ENCODE measurements at regions not wholly inside any gene's neighbourhood (a gene's known extent, or its start where the extent isn't known, plus 50 kb on each side); places are given as distances from the start of the nearest gene placed in this dataset.

DNA sequence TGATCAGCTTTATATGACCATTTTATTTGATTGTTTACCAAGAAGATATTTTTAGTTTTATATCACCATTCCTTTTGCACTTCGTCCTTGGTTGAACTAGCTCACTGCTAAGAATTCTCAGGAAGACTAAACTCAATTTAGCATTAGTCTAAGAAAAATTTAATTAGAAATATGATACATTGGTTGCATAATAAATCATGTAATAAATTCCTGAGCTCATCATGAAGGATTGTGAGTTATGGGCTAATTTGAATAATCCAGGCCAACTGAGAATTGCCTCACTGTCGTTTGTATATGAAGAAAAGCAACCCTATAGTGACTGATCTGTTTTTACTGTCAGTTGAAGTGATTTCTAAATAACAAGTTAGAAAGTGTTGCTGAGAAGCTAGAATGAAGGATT, 725.5 kb downstream of the DNAJB9 start:
- Histone ChIP-seq H3F3A (ENCODE audit: insufficient read depth, low read length) (no peaks in the 10 kb centered on the region), H3K79me2 (ENCODE audit: low read length) (no peaks in the 10 kb centered on the region), H3K9me2 (replicated peaks; ENCODE audit: insufficient read depth, low read length) (no peaks in the 10 kb centered on the region), H3K27ac (ENCODE audit: low read length) (no peak overlapping the region), H3K4me1 (ENCODE audit: low read length) (no peaks in the 10 kb centered on the region), H2AFZ (ENCODE audit: low read length) (no peak overlapping the region), H3K36me3 (replicated peaks; ENCODE audit: insufficient read depth, low read length) (no peaks in the 10 kb centered on the region), H3K4me2 (ENCODE audit: low read depth, low read length) (no peak overlapping the region), H4K20me1 (ENCODE audit: insufficient read depth, low read length) (no peaks in the 10 kb centered on the region), H3K9me3 (replicated peaks; ENCODE audit: insufficient read depth, low read length) (no peaks in the 10 kb centered on the region), H3K4me3 (ENCODE audit: low read length) (no peak overlapping the region), H3K27me3 (replicated peaks; ENCODE audit: insufficient read depth, low read length) (no peaks in the 10 kb centered on the region), H3K9ac (ENCODE audit: low read length) (no peak overlapping the region)
- no peak for DNase-seq
- no peak for TF ChIP-seq EZH2 (optimal IDR thresholded peaks at IDR 0.05; ENCODE audit: low read depth, low read length)
- TF ChIP-seq, protein P1, sequence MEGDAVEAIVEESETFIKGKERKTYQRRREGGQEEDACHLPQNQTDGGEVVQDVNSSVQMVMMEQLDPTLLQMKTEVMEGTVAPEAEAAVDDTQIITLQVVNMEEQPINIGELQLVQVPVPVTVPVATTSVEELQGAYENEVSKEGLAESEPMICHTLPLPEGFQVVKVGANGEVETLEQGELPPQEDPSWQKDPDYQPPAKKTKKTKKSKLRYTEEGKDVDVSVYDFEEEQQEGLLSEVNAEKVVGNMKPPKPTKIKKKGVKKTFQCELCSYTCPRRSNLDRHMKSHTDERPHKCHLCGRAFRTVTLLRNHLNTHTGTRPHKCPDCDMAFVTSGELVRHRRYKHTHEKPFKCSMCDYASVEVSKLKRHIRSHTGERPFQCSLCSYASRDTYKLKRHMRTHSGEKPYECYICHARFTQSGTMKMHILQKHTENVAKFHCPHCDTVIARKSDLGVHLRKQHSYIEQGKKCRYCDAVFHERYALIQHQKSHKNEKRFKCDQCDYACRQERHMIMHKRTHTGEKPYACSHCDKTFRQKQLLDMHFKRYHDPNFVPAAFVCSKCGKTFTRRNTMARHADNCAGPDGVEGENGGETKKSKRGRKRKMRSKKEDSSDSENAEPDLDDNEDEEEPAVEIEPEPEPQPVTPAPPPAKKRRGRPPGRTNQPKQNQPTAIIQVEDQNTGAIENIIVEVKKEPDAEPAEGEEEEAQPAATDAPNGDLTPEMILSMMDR (IDR thresholded peaks at IDR 0.05; ENCODE audit: low read length): no peak
- TF ChIP-seq EZH2phosphoT487 (IDR thresholded peaks at IDR 0.05; ENCODE audit: low read length): no peak

DNA sequence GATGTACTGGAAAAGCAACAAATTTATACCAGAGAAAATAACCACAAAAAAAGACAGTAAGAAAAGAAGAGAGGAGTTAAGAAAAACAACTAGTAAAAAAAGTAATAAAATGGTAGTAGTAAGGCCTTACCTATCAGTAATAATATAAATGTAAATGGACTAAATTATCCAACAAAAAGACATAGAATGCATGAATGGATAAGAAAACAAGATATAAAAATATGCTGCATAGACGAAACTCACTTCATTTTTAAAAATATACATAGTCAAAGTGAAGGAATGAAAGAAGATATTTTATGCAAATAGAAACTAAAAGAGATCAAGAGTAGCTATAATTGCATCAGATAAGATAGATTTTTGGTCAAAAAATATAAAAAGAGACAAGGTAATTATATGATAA, 739.1 kb downstream of the DNAJB9 start:
- Histone ChIP-seq H3K4me2 (ENCODE audit: low read depth, low read length) (no peak overlapping the region), H3K9me2 (replicated peaks; ENCODE audit: insufficient read depth, low read length) (no peaks in the 10 kb centered on the region), H3K4me3 (ENCODE audit: low read length) (no peak overlapping the region), H3K9me3 (replicated peaks; ENCODE audit: insufficient read depth, low read length) (no peaks in the 10 kb centered on the region), H3K4me1 (ENCODE audit: low read length) (no peaks in the 10 kb centered on the region), H3K79me2 (ENCODE audit: low read length) (no peaks in the 10 kb centered on the region), H3K9ac (ENCODE audit: low read length) (no peak overlapping the region), H2AFZ (ENCODE audit: low read length) (no peak overlapping the region), H3K27ac (ENCODE audit: low read length) (no peak overlapping the region), H3K36me3 (replicated peaks; ENCODE audit: insufficient read depth, low read length) (no peaks in the 10 kb centered on the region), H3K27me3 (replicated peaks; ENCODE audit: insufficient read depth, low read length) (no peaks in the 10 kb centered on the region), H3F3A (ENCODE audit: insufficient read depth, low read length) (no peaks in the 10 kb centered on the region), H4K20me1 (ENCODE audit: insufficient read depth, low read length) (no peaks in the 10 kb centered on the region)
- TF ChIP-seq, protein P1 (IDR thresholded peaks at IDR 0.05; ENCODE audit: low read length): no peak
- TF ChIP-seq EZH2phosphoT487 (IDR thresholded peaks at IDR 0.05; ENCODE audit: low read length) (no peak), EZH2 (optimal IDR thresholded peaks at IDR 0.05; ENCODE audit: low read depth, low read length) (no peak)
- DNase-seq: no peak

DNA sequence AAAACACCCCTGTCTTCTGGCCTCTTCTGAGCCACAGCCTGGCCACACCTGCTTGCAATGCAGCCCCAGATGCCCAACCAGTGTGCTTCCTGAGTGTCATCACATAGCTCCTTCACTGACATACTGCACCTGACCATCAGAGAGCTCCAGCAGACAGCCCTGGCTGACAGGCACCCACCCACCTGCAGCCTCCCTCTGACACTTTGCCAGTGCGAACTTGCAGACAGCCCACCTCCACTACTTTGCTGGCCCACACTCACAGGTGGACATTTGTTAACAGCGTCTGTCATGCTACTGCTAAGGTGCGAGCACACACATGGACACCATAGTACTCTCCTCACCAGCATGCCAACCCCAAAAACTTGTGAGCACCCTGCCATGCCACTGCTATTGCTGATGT, 740.1 kb downstream of the DNAJB9 start:
- TF ChIP-seq EZH2 (optimal IDR thresholded peaks at IDR 0.05; ENCODE audit: low read depth, low read length): no peak
- TF ChIP-seq, protein P1 (IDR thresholded peaks at IDR 0.05; ENCODE audit: low read length): no peak
- TF ChIP-seq EZH2phosphoT487 (IDR thresholded peaks at IDR 0.05; ENCODE audit: low read length): no peak
- Histone ChIP-seq H3K4me3 (ENCODE audit: low read length) (no peak overlapping the region), H3K27me3 (replicated peaks; ENCODE audit: insufficient read depth, low read length) (no peaks in the 10 kb centered on the region), H3F3A (ENCODE audit: insufficient read depth, low read length) (no peaks in the 10 kb centered on the region), H4K20me1 (ENCODE audit: insufficient read depth, low read length) (no peaks in the 10 kb centered on the region), H3K79me2 (ENCODE audit: low read length) (no peaks in the 10 kb centered on the region), H3K9ac (ENCODE audit: low read length) (no peak overlapping the region), H3K9me3 (replicated peaks; ENCODE audit: insufficient read depth, low read length) (no peaks in the 10 kb centered on the region), H3K27ac (ENCODE audit: low read length) (no peak overlapping the region), H3K9me2 (replicated peaks; ENCODE audit: insufficient read depth, low read length) (no peaks in the 10 kb centered on the region), H3K36me3 (replicated peaks; ENCODE audit: insufficient read depth, low read length) (no peaks in the 10 kb centered on the region), H3K4me1 (ENCODE audit: low read length) (no peaks in the 10 kb centered on the region), H3K4me2 (ENCODE audit: low read depth, low read length) (no peak overlapping the region), H2AFZ (ENCODE audit: low read length) (no peak overlapping the region)
- no peak for DNase-seq

Measured in MM.1S (cell line).